RWPE1 (cell line): ENCODE measurements at regions not wholly inside any gene's neighbourhood (a gene's known extent, or its start where the extent isn't known, plus 50 kb on each side); places are given as distances from the start of the nearest gene placed in this dataset.
"Not testable (repeated sequence)": the region's sequence is repeated elsewhere in the genome, so short reads cannot be mapped to it uniquely, and the experiment has no call there.

Experiments
- CTCF ChIA-PET: fragments of 350-600 bp; sonication (Branson Sonifier 250); formaldehyde crosslinking; extraction: SDS; loops from one replicate; lab custom pipeline; 2021; lab: Yijun Ruan, JAX
- POLR2A ChIA-PET: fragments of 400-600 bp; formaldehyde crosslinking; extraction: SDS; loops from one replicate; lab custom pipeline; 2020; ENCODE audit warnings: antibody characterized with exemption; ENCODE audit not compliant: low non-redundant PET; lab: Yijun Ruan, JAX
- DNase-seq: peaks from one replicate; pipeline ENCODE4 v3.0.0; 2012; ENCODE audit warnings: low spot score
- H3K27ac ChIP-seq: fragments of 450-650 bp; 2 replicates; pipeline ENCODE4 v1.5.1; 2017
- TF ChIP-seq, protein P1 (sequence below): fragments of 450-650 bp; conservative IDR thresholded peaks from 2 replicates; pipeline ENCODE4 v1.5.1; 2017; ENCODE audit warnings: low read depth, mild to moderate bottlenecking

DNA sequence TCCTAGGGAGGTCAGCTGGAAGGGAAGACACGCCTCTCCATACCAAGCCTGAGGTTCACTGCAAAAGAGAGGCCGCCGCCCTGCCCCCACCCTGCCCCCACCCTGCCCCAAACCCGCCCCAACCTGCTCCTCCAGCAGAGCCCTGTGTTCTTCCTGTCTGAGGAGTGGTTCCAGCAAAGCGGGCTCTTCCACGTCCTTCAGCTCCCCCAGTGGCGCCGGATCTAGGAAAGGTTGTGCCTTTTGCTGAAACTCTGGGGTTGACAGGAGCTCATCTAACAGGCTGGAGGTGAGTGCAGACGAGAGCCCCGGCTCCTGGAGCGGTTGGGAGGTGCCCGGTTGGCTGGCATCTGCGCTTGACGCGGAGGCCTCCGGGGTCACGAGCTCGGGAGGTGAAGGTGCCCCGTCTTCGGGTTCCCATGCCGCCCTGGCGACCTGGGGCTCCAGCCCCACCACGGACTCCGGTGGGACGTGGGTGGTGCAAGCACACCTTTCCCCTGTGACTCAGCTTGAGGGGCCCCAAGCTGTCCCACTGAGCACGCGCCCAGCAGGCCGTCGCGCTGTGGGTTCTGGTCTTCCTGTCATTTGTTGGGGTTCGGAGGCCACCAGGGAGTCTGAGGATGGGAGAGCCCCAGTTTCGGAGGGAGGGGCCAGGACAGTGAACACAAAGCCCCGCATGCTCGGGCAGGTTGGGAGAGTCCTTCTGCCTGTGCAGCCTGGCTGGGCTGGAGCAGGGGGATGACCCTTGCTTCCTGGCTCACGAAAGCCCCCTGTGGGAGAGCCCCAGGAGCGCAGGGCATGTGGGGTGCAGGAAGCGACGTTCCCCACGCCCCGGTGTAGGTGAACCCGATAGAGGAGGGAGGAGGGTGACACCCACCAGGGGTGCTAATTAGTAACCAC is 1467.1 kb downstream of the FOXD4L5 start:
- CTCF ChIA-PET: no interaction called here
- POLR2A ChIA-PET: interaction anchor here (0.6 to 1.1 kb wide), 3 partner anchors 1014 to 1019 kb away, joined by 3 to 7 read pairs (median 5); no protein-coding TSS in a partner anchor
- DNase-seq: peak; percentile 37
- peak overlapping the region; percentile 32; the same call in 1 of the 2 replicates for H3K27ac ChIP-seq
- TF ChIP-seq, protein P1, sequence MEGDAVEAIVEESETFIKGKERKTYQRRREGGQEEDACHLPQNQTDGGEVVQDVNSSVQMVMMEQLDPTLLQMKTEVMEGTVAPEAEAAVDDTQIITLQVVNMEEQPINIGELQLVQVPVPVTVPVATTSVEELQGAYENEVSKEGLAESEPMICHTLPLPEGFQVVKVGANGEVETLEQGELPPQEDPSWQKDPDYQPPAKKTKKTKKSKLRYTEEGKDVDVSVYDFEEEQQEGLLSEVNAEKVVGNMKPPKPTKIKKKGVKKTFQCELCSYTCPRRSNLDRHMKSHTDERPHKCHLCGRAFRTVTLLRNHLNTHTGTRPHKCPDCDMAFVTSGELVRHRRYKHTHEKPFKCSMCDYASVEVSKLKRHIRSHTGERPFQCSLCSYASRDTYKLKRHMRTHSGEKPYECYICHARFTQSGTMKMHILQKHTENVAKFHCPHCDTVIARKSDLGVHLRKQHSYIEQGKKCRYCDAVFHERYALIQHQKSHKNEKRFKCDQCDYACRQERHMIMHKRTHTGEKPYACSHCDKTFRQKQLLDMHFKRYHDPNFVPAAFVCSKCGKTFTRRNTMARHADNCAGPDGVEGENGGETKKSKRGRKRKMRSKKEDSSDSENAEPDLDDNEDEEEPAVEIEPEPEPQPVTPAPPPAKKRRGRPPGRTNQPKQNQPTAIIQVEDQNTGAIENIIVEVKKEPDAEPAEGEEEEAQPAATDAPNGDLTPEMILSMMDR: no peak

DNA sequence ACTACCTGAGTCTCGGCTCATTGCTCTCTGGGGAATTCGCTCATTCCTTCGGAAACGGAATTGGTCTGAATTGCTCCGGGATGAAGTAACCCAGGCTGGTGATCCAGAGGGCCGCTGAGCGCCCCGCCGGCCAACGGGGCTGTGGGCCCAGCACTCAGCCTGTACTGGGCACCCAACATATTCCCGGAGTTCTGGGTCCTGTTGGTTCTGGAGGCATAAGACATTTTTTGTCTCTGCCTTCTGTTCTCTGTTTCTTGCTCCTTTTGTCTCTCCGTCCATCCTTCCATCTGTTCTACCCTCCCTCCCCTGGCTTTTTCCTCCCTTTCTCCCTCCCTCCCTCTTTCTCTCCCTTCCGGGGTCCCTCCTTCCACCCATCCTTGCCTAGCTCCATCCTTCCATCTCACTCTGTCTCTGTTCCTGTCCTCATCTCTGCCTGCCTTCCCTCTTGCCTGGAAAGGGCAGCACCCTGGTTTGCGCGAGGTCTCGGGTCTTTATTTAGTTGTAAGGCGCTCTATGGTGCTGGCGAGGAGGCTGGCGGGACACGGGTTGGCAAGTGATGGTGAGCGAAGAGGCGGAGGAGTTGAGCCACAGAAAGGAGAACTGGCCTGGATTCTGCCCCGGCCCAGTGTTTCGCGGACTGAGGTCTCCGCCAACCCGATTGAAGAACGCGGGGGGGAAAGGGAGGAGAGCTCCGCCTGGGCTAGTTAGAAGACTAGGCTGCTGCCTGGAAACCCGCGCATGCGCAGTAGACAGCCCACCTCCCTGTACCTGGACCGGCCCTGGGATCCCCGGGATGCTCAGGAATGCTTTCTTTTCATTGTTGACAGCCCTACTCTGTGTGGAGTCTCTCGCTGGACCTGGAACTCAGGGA is 1468.0 kb downstream of the FOXD4L5 start:
- POLR2A ChIA-PET: interaction anchor here (0.6 to 1.1 kb wide), 4 partner anchors 1013 to 1018 kb away, joined by 3 to 7 read pairs (median 4); no protein-coding TSS in a partner anchor
- TF ChIP-seq, protein P1: no peak
- no peak overlapping the region for H3K27ac ChIP-seq
- peak; percentile 97 for DNase-seq
- CTCF ChIA-PET: interaction anchor here (0.6 kb wide), 1 partner anchor 1017 kb away, joined by 5 read pairs; no protein-coding TSS in a partner anchor

DNA sequence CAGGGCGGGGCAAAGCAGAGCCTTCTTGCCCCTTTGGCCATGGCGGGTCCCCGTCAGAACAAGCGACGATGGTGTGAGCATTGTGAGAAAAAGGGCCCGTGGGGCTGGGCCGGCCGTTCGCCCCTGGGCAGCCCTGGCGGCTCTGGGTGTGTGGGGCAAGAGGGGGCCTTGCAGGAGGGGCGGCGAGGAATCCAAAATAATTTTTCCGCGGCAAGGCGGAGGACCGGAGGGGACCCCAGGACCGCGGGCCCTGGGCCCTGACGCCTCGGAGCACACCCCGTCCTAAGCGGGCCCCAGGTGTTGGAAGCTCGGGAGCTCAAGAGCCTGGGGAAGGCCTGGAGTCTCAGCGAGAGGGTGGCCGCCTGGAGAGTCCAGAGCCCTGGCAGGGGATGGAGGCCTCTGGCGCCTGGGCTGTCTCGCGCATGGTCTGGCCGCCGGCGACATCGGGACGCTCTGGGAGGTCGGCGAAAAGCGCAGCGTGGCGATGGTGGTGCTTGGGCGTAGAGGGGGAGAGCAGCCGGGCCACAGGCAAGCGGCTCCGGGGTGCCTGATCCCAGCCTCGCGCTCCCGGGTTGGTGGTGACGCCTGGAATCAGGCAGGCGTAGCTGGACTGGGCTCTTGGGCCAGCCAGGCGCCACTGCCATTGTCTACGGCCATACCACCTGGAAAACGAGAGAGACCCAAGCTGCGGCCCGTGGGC is 1469.9 kb downstream of the FOXD4L5 start:
- H3K27ac ChIP-seq, DNase-seq, CTCF ChIA-PET: not testable (repeated sequence)

DNA sequence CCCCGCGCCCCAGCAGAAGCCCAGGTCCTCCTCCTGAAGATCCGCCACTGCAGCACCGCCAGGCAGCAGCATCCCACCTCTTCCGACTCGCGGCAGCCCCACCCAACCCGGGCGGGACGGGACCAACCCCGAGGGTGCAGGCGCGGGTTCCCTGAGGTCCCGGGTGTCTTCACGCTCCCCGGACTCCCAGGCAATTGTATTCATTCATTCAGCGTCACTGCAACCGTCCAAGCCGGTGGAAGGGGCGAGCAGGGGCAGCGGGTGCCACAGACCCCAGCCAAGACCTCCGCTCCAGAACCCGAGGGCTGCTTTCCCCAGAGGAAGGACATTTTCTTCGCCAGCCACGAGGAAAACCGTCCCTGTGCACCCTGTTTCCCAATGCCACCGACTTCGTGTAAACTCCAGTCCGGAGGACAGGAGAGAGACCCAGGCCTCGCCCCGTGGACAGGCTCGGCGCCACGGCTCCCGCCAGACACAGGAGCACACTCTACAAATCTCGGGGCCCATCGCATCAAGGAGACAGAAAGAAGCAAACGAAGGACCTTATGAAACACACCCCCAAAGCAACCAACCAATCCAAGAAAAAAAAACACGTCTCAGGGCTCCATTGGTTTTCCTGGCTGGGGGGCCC is 1471.5 kb downstream of the FOXD4L5 start:
- H3K27ac ChIP-seq, DNase-seq, POLR2A ChIA-PET, CTCF ChIA-PET: not testable (repeated sequence)

More for the DNA sequence above, 1469.9 kb downstream of the FOXD4L5 start:
- POLR2A ChIA-PET: not testable (repeated sequence)

DNA sequence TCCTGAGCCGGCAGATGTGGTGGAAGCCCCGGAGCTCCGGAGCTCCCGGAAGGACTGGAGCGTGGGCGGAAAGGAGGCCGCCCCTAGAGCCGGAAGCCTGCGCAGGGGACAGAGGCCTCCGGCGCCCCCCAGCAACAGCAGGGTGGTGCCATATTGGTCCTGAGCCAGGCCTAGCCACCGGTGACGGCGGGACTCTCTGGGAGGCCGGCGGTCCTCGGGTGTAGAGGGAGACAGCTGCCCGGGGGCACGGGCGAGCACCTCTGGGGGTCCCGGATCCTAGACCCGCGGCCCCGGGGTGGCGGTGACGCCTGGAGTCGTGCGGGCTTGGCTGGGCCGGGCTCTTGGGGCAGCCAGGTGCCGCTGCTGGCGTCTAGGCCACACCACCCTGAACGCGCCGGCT is 1472.2 kb downstream of the FOXD4L5 start:
- CTCF ChIA-PET, DNase-seq, POLR2A ChIA-PET, H3K27ac ChIP-seq: not testable (repeated sequence)

DNA sequence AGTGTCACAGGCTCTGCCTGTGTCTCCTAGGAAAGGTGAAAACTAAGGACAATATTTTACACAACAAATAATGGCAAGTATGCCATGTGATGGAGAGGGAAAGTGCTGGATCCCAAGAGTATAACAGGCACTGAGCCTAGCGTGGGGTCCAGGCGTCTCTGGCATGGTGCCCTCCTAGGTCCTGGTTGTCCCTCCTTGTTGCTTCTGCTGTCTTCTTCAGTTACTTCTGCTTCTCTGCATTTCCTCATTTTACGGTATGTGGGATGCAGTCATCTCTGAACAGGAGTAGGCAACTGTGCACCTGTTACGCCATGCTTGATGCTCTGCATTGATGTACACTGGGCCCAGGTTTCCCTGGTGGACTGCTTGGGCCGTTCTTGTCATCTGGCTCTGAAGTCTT is 1480.8 kb downstream of the FOXD4L5 start:
- H3K27ac ChIP-seq, POLR2A ChIA-PET, CTCF ChIA-PET, DNase-seq: not testable (repeated sequence)

DNA sequence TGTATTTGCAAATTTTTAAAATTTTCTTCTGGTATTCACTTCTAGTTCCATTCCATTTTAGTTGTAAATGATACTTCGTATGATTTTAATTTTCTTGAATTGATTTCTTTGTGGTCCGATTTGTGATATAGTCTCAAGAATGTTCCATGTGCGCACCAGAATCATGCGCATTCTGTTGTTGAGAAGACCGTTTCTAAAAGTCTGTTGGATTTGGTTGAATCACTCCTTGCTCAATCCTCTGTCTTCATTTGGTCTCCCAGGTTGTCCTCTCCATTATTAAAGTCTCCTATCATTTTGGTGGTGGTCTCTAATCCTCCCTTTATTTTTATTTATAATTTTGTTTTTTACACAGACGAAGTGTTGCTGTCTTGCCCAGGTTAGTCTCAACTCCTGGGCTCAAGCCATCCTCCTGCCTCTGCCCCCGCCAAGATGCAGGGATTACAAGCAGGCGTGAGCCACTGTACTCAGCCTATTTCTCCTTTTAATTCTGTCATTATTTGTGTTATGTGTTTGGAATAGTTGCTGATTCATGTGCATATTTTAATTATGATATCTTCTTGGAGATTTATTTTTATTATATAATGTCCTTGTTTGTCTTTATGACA is 1490.8 kb downstream of the FOXD4L5 start:
- CTCF ChIA-PET, POLR2A ChIA-PET, H3K27ac ChIP-seq, DNase-seq: not testable (repeated sequence)

DNA sequence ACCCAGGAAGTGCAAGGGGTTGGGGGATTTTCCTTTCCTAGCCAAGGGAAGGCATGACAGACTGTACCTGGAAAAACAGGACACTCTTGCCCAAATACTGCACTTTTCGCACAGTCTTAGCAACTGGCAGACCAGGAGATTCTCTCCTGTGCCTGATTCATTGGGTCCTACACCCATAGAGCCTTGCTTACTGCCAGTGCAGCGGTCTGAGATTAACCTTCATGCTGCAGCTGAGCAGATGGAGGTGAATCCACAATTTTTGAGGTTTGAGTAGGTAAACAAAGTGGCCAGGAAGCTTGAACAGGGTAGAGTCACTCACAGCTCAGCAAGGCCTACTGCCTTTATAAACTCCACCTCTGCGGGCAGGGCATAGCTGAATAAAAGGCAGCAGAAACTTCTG is 1497.6 kb downstream of the FOXD4L5 start:
- DNase-seq, CTCF ChIA-PET, POLR2A ChIA-PET: not testable (repeated sequence)

DNA sequence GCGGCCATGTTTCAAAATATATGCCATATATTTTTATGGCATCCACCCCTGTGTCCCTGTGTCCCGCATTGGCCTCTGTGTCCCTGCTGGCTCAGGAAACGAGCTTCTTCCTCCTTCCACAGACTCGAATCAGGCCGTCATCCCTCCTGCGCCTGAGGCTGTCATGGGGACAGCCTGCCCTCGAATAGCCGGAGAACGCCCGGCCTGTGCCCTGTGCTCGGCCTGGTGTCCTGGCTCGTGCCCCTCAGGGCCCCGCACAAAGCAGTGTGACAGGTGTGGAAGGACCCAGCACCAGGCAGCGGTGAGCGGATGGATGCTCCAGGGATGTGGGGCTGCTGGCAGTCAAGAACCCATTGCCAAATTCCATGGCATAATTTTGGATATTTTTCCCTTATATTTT is 1500.0 kb downstream of the FOXD4L5 start:
- DNase-seq, H3K27ac ChIP-seq, CTCF ChIA-PET, POLR2A ChIA-PET: not testable (repeated sequence)

More for the DNA sequence above, 1497.6 kb downstream of the FOXD4L5 start:
- not testable (repeated sequence) for H3K27ac ChIP-seq

DNA sequence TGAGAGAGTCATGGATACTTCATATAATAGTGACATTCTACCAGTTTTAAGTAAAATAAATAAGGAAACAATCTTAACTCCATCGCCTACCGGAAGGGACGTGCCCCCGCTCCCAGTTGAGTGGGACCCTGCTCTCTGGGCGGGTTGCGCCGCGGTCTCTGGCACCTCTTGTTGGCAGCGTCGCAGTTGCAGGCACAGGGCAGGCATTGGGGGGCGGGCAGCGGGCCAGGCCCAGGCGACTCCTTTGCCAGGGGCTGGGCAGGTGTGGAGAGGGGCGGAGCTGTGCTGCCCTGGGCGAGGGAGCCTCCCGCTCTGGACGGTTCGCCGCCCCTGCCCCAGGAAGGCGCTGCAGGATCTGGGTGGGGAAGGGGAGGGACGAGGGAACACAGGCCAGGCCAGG is 1500.6 kb downstream of the FOXD4L5 start:
- CTCF ChIA-PET, DNase-seq, POLR2A ChIA-PET, H3K27ac ChIP-seq: not testable (repeated sequence)

DNA sequence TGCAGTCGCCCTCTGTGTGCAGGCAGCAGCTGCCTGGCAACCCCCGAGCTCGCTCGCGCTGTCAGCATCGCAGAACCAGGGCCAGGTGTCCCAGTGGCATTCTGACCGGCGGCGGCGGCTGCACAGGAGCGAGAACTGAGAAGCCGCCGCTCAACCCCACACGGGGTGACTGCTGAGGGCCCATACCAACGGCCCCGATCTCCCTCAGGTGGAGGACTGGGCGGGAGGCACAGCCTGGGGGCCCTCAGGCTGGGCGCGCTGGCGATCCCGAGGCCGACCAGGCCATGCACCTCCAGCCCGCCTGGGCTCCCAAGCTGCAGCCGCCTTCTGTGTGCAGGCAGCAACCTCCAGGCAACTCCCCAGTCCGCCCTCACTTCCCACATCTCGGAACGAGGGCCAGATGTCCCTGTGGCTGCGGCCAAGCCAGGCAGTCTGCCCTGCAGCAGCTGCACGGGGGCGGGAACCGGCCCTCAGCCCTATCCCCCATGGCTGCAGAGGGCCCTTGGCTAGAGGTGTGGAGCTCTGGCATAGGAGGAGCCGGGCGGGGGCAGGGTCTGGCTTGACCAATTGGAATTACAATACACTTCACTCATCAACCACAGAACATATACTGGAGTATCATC is 1503.1 kb downstream of the FOXD4L5 start:
- H3K27ac ChIP-seq, POLR2A ChIA-PET, DNase-seq, CTCF ChIA-PET: not testable (repeated sequence)

DNA sequence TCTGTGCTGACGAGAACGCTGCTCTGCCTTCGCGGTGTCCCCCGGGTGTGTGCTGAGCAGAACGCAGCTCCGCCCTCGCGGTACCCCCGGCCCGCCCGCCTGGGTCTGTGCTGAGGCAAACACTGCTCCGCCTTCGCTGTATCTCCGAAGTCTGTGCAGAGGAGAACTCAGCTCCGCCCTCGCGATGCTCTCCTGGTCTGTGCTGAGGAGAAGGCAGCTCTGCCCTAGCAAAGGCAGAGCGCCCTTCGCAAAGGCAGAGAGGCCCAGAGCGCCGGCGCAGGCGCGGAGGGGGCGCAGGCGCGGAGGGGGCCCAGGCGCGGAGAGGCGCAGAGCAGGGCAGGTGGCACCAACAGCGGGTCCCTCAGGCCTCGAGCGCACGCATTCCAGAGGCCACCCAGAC is 1503.6 kb downstream of the FOXD4L5 start:
- CTCF ChIA-PET, POLR2A ChIA-PET, H3K27ac ChIP-seq, DNase-seq: not testable (repeated sequence)

DNA sequence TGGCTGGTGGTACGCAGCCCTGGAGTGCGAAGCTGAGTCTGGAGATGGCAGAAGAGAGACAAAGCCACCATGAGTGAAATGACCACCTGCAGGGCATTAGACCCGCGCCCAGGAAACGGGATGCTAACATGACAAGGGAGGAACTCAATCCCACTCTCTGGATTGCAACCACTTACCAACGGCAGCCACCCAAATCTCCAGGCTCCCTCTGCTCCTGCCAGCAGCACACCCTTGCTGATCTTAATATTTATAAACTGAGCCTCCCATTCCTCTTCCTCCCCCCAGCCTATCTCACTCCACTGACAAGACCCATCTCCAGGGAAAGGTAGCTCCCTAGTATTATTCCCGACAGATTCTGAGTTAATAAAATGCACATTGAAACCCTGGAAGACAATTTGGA is 1508.8 kb downstream of the FOXD4L5 start:
- H3K27ac ChIP-seq, DNase-seq, CTCF ChIA-PET, POLR2A ChIA-PET: not testable (repeated sequence)
